Osteocyte (in vitro differentiated cells): ENCODE measurements at regions not wholly inside any gene's neighbourhood (a gene's known extent, or its start where the extent isn't known, plus 50 kb on each side); places are given as distances from the start of the nearest gene placed in this dataset.

Source experiments
- DNase-seq: peaks from one replicate; pipeline ENCODE4 v3.0.0; 2021; ENCODE audit warnings: mixed read lengths; ENCODE audit not compliant: unreplicated experiment; ENCODE audit errors: extremely low spot score
- H3K27ac Mint-ChIP-seq: one replicate; pipeline ENCODE4 v1.8.0; 2021; ENCODE audit warnings: mild to moderate bottlenecking, mixed read lengths; ENCODE audit not compliant: unreplicated experiment
- H3K27me3 Mint-ChIP-seq: one replicate; pipeline ENCODE4 v1.8.0; 2021; ENCODE audit warnings: mixed read lengths; ENCODE audit not compliant: unreplicated experiment
- H3K36me3 Mint-ChIP-seq: one replicate; pipeline ENCODE4 v1.8.0; 2021; ENCODE audit warnings: mixed read lengths; ENCODE audit not compliant: unreplicated experiment
- H3K4me1 Mint-ChIP-seq: one replicate; pipeline ENCODE4 v1.8.0; 2021; ENCODE audit warnings: mixed read lengths; ENCODE audit not compliant: unreplicated experiment
- H3K4me3 Mint-ChIP-seq: one replicate; pipeline ENCODE4 v1.8.0; 2021; ENCODE audit warnings: mild to moderate bottlenecking, moderate library complexity, mixed read lengths; ENCODE audit not compliant: unreplicated experiment
- H3K9me3 Mint-ChIP-seq: one replicate; pipeline ENCODE4 v1.8.0; 2021; ENCODE audit warnings: mixed read lengths; ENCODE audit not compliant: unreplicated experiment
- TF ChIP-seq, protein P1 (sequence below): fragments of 200-600 bp; sonication (generic); IDR thresholded peaks from 2 replicates; pipeline ENCODE4 v1.5.0; 2021; ENCODE audit warnings: antibody characterized with exemption, mild to moderate bottlenecking, moderate library complexity

DNA sequence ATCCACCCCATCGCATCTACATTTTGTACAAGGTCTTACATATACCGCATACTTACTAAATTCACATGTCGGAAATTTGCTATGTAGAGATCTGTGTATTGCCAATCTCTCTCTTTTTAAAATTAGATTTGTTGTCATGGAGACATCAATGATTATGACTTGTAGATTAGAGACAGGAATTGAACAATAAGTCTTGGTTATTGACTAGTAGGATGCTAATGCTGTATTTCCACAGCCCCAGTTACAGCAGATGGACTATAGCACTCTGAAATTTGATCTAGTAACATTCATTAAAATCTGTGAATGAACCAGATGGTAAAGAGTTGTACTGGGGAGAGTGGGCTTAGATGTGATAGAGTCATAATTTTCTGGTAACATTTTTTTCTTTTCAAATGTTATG lies 805.7 kb downstream of the SLC4A3 start:
- TF ChIP-seq, protein P1, sequence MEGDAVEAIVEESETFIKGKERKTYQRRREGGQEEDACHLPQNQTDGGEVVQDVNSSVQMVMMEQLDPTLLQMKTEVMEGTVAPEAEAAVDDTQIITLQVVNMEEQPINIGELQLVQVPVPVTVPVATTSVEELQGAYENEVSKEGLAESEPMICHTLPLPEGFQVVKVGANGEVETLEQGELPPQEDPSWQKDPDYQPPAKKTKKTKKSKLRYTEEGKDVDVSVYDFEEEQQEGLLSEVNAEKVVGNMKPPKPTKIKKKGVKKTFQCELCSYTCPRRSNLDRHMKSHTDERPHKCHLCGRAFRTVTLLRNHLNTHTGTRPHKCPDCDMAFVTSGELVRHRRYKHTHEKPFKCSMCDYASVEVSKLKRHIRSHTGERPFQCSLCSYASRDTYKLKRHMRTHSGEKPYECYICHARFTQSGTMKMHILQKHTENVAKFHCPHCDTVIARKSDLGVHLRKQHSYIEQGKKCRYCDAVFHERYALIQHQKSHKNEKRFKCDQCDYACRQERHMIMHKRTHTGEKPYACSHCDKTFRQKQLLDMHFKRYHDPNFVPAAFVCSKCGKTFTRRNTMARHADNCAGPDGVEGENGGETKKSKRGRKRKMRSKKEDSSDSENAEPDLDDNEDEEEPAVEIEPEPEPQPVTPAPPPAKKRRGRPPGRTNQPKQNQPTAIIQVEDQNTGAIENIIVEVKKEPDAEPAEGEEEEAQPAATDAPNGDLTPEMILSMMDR: no peak
- Mint-ChIP-seq H3K4me1 (no peaks in the 10 kb centered on the region), H3K9me3 (no peaks in the 10 kb centered on the region), H3K36me3 (no peaks in the 10 kb centered on the region), H3K27ac (no peak overlapping the region), H3K27me3 (no peaks in the 10 kb centered on the region), H3K4me3 (no peak overlapping the region)
- DNase-seq: no peak

DNA sequence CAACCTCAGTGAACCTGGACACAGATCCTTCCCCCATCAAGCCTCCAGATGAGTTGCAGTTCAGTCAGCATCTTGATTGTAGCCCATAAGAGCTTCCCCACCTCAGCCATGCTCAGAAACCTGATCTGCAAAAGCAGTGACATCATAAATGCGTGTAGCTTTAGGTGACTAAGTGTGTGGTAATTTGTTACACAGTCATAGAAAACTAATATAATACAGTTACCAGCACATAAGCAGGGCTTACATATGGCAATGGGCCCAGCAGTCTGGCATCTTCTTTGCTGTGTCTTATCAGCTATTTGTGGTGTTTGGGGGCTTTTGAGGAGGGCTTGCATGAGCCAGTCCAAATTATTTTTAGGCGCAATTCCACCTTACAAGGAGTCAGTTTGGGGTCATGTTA lies 807.0 kb downstream of the SLC4A3 start:
- Mint-ChIP-seq H3K9me3 (no peaks in the 10 kb centered on the region), H3K27ac (no peak overlapping the region), H3K27me3 (no peaks in the 10 kb centered on the region), H3K4me1 (no peaks in the 10 kb centered on the region), H3K4me3 (no peak overlapping the region), H3K36me3 (no peaks in the 10 kb centered on the region)
- TF ChIP-seq, protein P1: no peak
- DNase-seq: no peak

DNA sequence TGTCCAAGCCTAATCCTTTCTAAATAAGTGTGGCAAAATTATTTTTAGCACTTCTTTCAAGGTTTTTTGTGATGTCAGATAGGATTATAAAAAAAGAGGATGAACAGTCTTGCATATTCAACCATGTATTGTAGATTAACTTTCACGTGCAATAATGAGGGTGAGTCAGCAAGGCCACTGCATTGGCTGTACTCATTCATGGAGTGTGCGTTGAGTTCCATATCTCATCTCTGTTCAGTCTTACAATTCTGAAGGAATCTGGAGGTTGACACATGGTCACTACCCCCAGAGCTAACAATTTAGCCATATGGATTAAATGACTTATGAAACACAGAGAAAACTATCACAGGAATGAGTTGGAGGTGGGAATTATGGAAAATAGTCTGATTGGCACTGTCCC lies 810.5 kb downstream of the SLC4A3 start:
- TF ChIP-seq, protein P1: no peak
- no peak for DNase-seq
- H3K9me3 Mint-ChIP-seq: no peaks in the 10 kb centered on the region
- H3K4me3 Mint-ChIP-seq: no peak overlapping the region
- H3K27me3 Mint-ChIP-seq: no peaks in the 10 kb centered on the region
- no peaks in the 10 kb centered on the region for H3K36me3 Mint-ChIP-seq
- no peaks in the 10 kb centered on the region for H3K4me1 Mint-ChIP-seq
- no peak overlapping the region for H3K27ac Mint-ChIP-seq

DNA sequence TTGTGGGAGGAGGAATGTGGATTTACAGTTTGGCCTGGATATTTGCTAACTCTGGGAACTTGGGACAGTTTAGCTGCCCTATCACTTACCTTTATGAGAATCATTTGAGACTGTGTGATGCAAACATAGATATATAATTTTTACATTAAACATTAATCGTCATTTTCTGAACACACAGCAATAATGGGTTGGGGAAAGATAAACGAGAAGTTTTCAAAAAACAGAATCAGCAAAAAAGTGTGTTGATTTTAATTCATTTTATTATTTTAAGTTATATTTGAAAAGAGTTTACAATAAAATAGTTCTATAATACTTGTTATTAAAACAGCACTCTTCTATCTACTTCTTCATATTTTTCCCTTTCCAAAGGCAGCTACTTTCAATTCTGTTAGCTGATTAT lies 813.3 kb downstream of the SLC4A3 start:
- TF ChIP-seq, protein P1: no peak
- Mint-ChIP-seq H3K4me1 (no peaks in the 10 kb centered on the region), H3K27ac (no peak overlapping the region), H3K36me3 (no peaks in the 10 kb centered on the region), H3K9me3 (no peaks in the 10 kb centered on the region), H3K4me3 (no peak overlapping the region), H3K27me3 (no peaks in the 10 kb centered on the region)
- DNase-seq: no peak

DNA sequence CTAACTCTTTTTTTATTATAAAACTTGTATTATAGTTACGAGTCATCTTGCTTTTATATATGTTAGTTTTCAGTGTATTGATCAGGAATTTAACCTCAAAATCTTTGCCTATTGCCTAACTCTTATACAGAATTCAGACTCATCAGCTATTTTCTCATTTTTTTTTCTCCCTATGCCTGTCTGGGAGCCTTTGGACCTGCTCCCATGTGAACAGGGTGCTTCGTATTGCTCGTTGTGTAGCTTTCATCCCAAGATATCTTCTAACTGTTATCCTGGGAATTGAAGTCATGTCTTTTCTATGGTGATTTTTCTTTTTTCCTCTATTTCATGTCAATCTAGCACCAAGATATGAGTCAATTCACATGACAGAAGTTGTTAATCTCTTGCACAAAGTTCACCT lies 814.0 kb downstream of the SLC4A3 start:
- Mint-ChIP-seq H3K36me3 (no peaks in the 10 kb centered on the region), H3K4me3 (no peak overlapping the region), H3K27ac (no peak overlapping the region), H3K9me3 (no peaks in the 10 kb centered on the region), H3K4me1 (no peaks in the 10 kb centered on the region), H3K27me3 (no peaks in the 10 kb centered on the region)
- no peak for DNase-seq
- TF ChIP-seq, protein P1: no peak
